ENCODE measurements at regions not wholly inside any gene's neighbourhood (a gene's known extent, or its start where the extent isn't known, plus 50 kb on each side); places are given as distances from the start of the nearest gene placed in this dataset.

DNA sequence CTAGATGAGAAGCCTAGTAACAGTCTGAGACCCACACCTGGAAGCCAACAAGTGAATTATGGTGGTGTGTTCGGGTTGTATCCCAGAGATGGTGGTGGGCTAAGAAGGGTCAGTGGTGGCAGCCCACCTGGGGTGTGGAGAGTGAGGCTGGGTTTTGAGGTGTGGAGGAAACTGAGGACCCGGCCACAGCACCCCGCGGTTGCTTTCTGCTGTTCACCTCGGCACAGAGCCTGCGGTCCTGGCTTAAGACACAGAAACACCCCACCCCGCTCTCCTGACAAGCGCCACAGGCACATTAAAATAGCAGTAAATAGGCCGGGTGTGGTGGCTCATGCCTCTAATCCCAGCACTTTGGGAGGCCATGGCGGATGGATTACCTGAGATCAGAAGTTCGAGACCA is 395.1 kb downstream of the GLRX3 start:
- DNase-seq (ENCODE audit: low read depth in 1 of 2, low spot score in 1 of 2) = no peak
- Histone ChIP-seq H3K4me2 (no peak overlapping the region), H3K4me3 (no peak overlapping the region), H3K9me3 (no peaks in the 10 kb centered on the region), H3K4me1 (no peaks in the 10 kb centered on the region), H3K27ac (no peak overlapping the region)
- POLR2A ChIA-PET = no interaction called here
- FAIRE-seq = no peak
- ATAC-seq = no peak
- CTCF ChIA-PET = no interaction called here
- TF ChIP-seq FOSL2 (IDR thresholded peaks at IDR 0.05) (no peak), FOSL2 (CRISPR knock-in tag; IDR thresholded peaks at IDR 0.05) (no peak)
- 15% methylated on average over 11 of the region's 11 CpGs for WGBS (ENCODE audit: missing lambda C conversion rate)

DNA sequence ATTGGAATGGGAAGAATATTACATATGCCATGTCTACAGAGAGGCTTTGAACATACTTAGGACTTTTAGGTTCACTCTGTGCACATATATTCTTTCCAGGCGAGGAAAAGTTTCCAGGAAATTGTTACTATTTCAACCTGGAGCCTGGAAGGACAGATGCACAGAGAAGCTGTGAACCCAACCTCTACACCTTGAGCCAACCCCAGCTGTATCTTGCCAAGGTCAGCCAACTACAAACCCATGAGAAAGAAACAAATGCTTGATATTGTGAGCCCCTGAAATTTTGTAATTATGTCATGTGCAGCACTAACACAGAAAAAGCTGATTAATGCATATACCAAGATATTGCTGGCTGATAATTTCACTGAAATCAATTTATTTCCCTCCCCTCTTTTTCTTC is 404.9 kb downstream of the GLRX3 start:
- no peak for TF ChIP-seq ZNF302 (CRISPR knock-in tag; IDR thresholded peaks at IDR 0.05)
- H3K4me1 ChIP-seq = no peaks in the 10 kb centered on the region
- WGBS (ENCODE audit: missing lambda C conversion rate) = 0% methylated on average over 1 of the region's 1 CpG
- H3K9me3 ChIP-seq = no peaks in the 10 kb centered on the region
- ChIA-PET POLR2A (no interaction called here), CTCF (no interaction called here)
- ATAC-seq = no peak
- no peak overlapping the region for H3K4me3 ChIP-seq
- no peak overlapping the region for H3K4me2 ChIP-seq
- no peak for DNase-seq (ENCODE audit: low read depth in 1 of 2, low spot score in 1 of 2)
- FAIRE-seq = no peak
- H3K27ac ChIP-seq = no peak overlapping the region

DNA sequence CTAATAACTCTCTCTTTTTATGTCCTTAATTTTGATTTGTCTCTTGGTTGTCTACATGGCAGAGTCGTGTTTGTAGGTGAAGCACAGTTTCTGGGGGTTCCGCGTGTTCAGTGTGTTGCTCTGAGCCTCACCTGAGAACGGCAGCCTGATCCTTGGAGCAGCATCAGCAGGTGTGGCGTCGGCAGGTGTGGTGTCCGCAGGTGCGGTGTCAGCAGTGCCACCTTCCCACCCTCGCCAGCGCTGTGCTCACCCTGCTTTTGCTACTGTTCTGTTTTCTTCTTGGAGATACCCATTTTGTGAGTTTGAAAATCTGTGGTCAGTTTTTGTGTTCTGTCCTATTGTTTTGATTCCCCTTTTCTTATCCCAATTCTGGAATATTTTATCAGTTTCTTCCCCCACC is 406.6 kb downstream of the GLRX3 start:
- ChIA-PET CTCF (no interaction called here), POLR2A (no interaction called here)
- no peak for TF ChIP-seq HOXB5 (CRISPR knock-in tag; IDR thresholded peaks at IDR 0.05)
- TF ChIP-seq POLR2AphosphoS2 (conservative IDR thresholded peaks at IDR 0.05; ENCODE audit: low read length) = no peak
- no peak for TF ChIP-seq SREBF2 (IDR thresholded peaks at IDR 0.05)
- no peak for TF ChIP-seq MAZ (IDR thresholded peaks at IDR 0.05; ENCODE audit: borderline replicate concordance, low read depth, low read length)
- no peak for TF ChIP-seq ZNF302 (CRISPR knock-in tag; IDR thresholded peaks at IDR 0.05)
- TF ChIP-seq NPAS2 (CRISPR knock-in tag; IDR thresholded peaks at IDR 0.05; ENCODE audit: borderline replicate concordance) = no peak
- TF ChIP-seq KDM1A (IDR thresholded peaks at IDR 0.05; ENCODE audit: low read depth) = no peak
- TF ChIP-seq, protein P1, sequence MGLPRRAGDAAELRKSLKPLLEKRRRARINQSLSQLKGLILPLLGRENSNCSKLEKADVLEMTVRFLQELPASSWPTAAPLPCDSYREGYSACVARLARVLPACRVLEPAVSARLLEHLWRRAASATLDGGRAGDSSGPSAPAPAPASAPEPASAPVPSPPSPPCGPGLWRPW (IDR thresholded peaks at IDR 0.05) = no peak
- no peak for TF ChIP-seq ZFP36 (IDR thresholded peaks at IDR 0.05; ENCODE audit: borderline replicate concordance, partially characterized antibody)
- Histone ChIP-seq H3K4me2 (no peak overlapping the region), H3K4me3 (no peak overlapping the region), H3K4me1 (no peaks in the 10 kb centered on the region), H3K27ac (no peak overlapping the region), H3K9me3 (no peaks in the 10 kb centered on the region)
- WGBS (ENCODE audit: missing lambda C conversion rate) = 15% methylated on average over 10 of the region's 10 CpGs
- FAIRE-seq = no peak
- no peak for DNase-seq (ENCODE audit: low read depth in 1 of 2, low spot score in 1 of 2)
- ATAC-seq = no peak

DNA sequence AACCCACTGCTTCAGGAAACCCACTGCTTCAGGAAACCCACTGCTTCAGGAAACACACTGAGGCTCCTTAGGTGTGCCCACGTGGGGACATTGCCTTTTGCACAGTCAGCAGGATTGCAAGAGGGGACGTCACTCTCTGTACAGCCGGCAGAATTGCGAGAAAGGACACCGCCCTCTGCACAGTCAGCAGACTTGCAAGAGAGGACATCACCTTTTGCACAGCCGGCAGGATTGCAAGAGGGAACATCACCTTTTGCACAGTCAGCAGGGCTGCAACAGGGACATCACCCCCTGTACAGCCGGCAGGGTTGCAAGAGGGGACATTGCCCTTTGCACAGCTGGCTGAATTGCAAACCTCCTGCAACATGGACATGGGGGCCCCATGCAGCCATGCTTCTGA is 407.6 kb downstream of the GLRX3 start:
- ATAC-seq (no peak), DNase-seq (ENCODE audit: low read depth in 1 of 2, low spot score in 1 of 2) (no peak), FAIRE-seq (no peak)
- H3K4me2 ChIP-seq = no peak overlapping the region
- WGBS (ENCODE audit: missing lambda C conversion rate) = 52% methylated on average over 6 of the region's 7 CpGs
- CTCF ChIA-PET = no interaction called here
- no peaks in the 10 kb centered on the region for H3K9me3 ChIP-seq
- no peaks in the 10 kb centered on the region for H3K4me1 ChIP-seq
- H3K27ac ChIP-seq = no peak overlapping the region
- TF ChIP-seq, protein P2, sequence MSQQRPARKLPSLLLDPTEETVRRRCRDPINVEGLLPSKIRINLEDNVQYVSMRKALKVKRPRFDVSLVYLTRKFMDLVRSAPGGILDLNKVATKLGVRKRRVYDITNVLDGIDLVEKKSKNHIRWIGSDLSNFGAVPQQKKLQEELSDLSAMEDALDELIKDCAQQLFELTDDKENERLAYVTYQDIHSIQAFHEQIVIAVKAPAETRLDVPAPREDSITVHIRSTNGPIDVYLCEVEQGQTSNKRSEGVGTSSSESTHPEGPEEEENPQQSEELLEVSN (IDR thresholded peaks at IDR 0.05; ENCODE audit: borderline replicate concordance, low read depth) = no peak
- no peak for TF ChIP-seq HDAC2 (IDR thresholded peaks at IDR 0.05)
- no peak for TF ChIP-seq KDM5A (IDR thresholded peaks at IDR 0.05)
- peak; percentile 64 for TF ChIP-seq MAFK (IDR thresholded peaks at IDR 0.05; ENCODE audit: partially characterized antibody)
- no peak for TF ChIP-seq HOXA7 (CRISPR knock-in tag; IDR thresholded peaks at IDR 0.05)
- TF ChIP-seq NFE2L2 (conservative IDR thresholded peaks at IDR 0.05; ENCODE audit: low read length) = no peak
- no peak for TF ChIP-seq CHD4 (IDR thresholded peaks at IDR 0.05; ENCODE audit: borderline replicate concordance)
- TF ChIP-seq, protein P3, sequence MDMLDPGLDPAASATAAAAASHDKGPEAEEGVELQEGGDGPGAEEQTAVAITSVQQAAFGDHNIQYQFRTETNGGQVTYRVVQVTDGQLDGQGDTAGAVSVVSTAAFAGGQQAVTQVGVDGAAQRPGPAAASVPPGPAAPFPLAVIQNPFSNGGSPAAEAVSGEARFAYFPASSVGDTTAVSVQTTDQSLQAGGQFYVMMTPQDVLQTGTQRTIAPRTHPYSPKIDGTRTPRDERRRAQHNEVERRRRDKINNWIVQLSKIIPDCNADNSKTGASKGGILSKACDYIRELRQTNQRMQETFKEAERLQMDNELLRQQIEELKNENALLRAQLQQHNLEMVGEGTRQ (IDR thresholded peaks at IDR 0.05) = no peak
- no peak for TF ChIP-seq CEBPB (IDR thresholded peaks at IDR 0.05)
- no peak overlapping the region for H3K4me3 ChIP-seq
- POLR2A ChIA-PET = no interaction called here

All from A549 (cell line).